ENCODE measurements at regions not wholly inside any gene's neighbourhood (a gene's known extent, or its start where the extent isn't known, plus 50 kb on each side); places are given as distances from the start of the nearest gene placed in this dataset.

DNA sequence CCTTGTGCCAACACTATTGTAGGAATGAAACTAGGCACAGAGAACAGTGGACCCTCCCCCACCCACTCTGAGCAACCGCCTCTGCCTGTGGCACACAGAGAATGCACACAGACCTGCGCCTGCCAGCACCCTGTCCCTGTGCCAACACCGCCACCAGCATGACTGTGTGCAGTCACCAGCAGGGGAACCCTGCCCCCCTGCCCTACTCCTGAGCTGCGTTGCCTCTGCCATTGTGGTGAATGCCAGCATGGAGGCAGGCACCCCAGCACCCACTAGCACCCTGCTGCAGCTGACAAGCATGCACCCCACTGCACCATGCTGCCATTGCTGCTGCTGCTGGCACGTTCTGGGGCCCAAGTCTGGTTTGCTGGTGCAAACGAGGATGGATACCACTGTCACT is 94.4 kb upstream of the PRLR start:
- no peak for TF ChIP-seq ELF1 (IDR thresholded peaks at IDR 0.05; ENCODE audit: borderline replicate concordance, low read depth)
- TF ChIP-seq POLR2A (IDR thresholded peaks at IDR 0.05; ENCODE audit: borderline replicate concordance, extremely low read depth, insufficient read depth, insufficient read length) = no peak
- no peak for TF ChIP-seq ZFX (IDR thresholded peaks at IDR 0.05)
- TF ChIP-seq RAD21 (IDR thresholded peaks at IDR 0.05; ENCODE audit: low read depth) = no peak
- no peak for TF ChIP-seq CTCF (IDR thresholded peaks at IDR 0.05 in 2 of 3, conservative IDR thresholded peaks at IDR 0.05 in 1 of 3; ENCODE audit: borderline replicate concordance in 1 of 3, insufficient read depth in 1 of 3, low read depth in 2 of 3, low read length in 2 of 3)
- TF ChIP-seq POLR2AphosphoS5 (IDR thresholded peaks at IDR 0.05; ENCODE audit: low read depth, low read length) = no peak
- no peak for TF ChIP-seq ZBTB33 (IDR thresholded peaks at IDR 0.05; ENCODE audit: extremely low read depth, insufficient replicate concordance, low read length)
- TF ChIP-seq SP1 (IDR thresholded peaks at IDR 0.05; ENCODE audit: low read depth) = no peak
- TF ChIP-seq SIN3A (IDR thresholded peaks at IDR 0.05; ENCODE audit: low read depth) = no peak
- TF ChIP-seq EZH2 (IDR thresholded peaks at IDR 0.05) = no peak
- TF ChIP-seq MAX (IDR thresholded peaks at IDR 0.05) = no peak
- no peak for TF ChIP-seq EGR1 (IDR thresholded peaks at IDR 0.05; ENCODE audit: low read depth)
- no peak for TF ChIP-seq EZH2phosphoT487 (IDR thresholded peaks at IDR 0.05; ENCODE audit: borderline replicate concordance)
- TF ChIP-seq CEBPB (IDR thresholded peaks at IDR 0.05; ENCODE audit: low read depth) = no peak

Measured in HCT116 (cell line).